WTC11 (cell line): ENCODE measurements at regions not wholly inside any gene's neighbourhood (a gene's known extent, or its start where the extent isn't known, plus 50 kb on each side); places are given as distances from the start of the nearest gene placed in this dataset.

Experiments used
- ATAC-seq: fragments of 200-7000 bp; cut with Tn5 transposase; 2 replicates; pipeline ENCODE4 v1.10.0; 2021; ENCODE audit warnings: mild to moderate bottlenecking, moderate library complexity
- CTCF ChIA-PET: fragments of 300-600 bp; sonication (Branson Sonifier 250); formaldehyde crosslinking; loops from one replicate; lab custom pipeline; 2021; ENCODE audit warnings: antibody characterized with exemption; lab: Charles Lee
- POLR2A ChIA-PET: fragments of 350-600 bp; sonication (Branson Sonifier 250); formaldehyde crosslinking; loops from one replicate; lab custom pipeline; 2021; ENCODE audit warnings: antibody characterized with exemption; lab: Charles Lee
- DNase-seq: peaks from one replicate; pipeline ENCODE4 v3.0.0; 2021; ENCODE audit warnings: low spot score
- H3K27ac Mint-ChIP-seq: 2 replicates; pipeline ENCODE4 v1.8.0; 2021; ENCODE audit warnings: mixed read lengths
- H3K27me3 Mint-ChIP-seq: 2 replicates; pipeline ENCODE4 v1.8.0; 2021; ENCODE audit warnings: low read depth, mild to moderate bottlenecking, moderate library complexity, mixed read lengths
- H3K36me3 Mint-ChIP-seq: 2 replicates; pipeline ENCODE4 v1.8.0; 2021; ENCODE audit warnings: mixed read lengths
- H3K4me1 Mint-ChIP-seq: 2 replicates; pipeline ENCODE4 v1.8.0; 2022; ENCODE audit warnings: mixed read lengths
- H3K4me3 Mint-ChIP-seq: 2 replicates; pipeline ENCODE4 v1.8.0; 2021; ENCODE audit warnings: mild to moderate bottlenecking, moderate library complexity, mixed read lengths
- H3K9me3 Mint-ChIP-seq: 2 replicates; pipeline ENCODE4 v1.8.0; 2021; ENCODE audit warnings: mixed read lengths
- AR ChIP-seq: fragments of 250-450 bp; sonication (Bioruptor Pico); IDR thresholded peaks from 2 replicates; pipeline ENCODE4 v1.9.0; 2021; ENCODE audit warnings: mild to moderate bottlenecking
- CREB1 ChIP-seq: sonication (generic); formaldehyde crosslinking; IDR thresholded peaks from 2 replicates; pipeline ENCODE4 v1.8.0; 2023; ENCODE audit warnings: mild to moderate bottlenecking, missing genetic modification reagents
- CREM ChIP-seq: sonication (generic); formaldehyde crosslinking; IDR thresholded peaks from 2 replicates; pipeline ENCODE4 v1.8.1; 2022; ENCODE audit warnings: mild to moderate bottlenecking, missing genetic modification reagents, moderate library complexity
- E2F1 ChIP-seq: sonication (generic); formaldehyde crosslinking; IDR thresholded peaks from 2 replicates; pipeline ENCODE4 v1.8.0; 2022; ENCODE audit warnings: mild to moderate bottlenecking, missing genetic modification reagents
- FOXJ3 ChIP-seq: sonication (generic); formaldehyde crosslinking; IDR thresholded peaks from 2 replicates; pipeline ENCODE4 v1.9.0; 2021; ENCODE audit warnings: missing genetic modification reagents, mild to moderate bottlenecking, borderline replicate concordance
- GABPB1 ChIP-seq: sonication (generic); formaldehyde crosslinking; IDR thresholded peaks from 2 replicates; pipeline ENCODE4 v1.8.1; 2023; ENCODE audit warnings: mild to moderate bottlenecking, missing genetic modification reagents
- HMGXB4 ChIP-seq: sonication (generic); formaldehyde crosslinking; IDR thresholded peaks from 2 replicates; pipeline ENCODE4 v1.8.1; 2023; ENCODE audit warnings: mild to moderate bottlenecking, moderate library complexity, missing genetic modification reagents
- NFE2L1 ChIP-seq: sonication (generic); formaldehyde crosslinking; IDR thresholded peaks from 2 replicates; pipeline ENCODE4 v1.8.1; 2023; ENCODE audit warnings: missing genetic modification reagents
- NR2C2 ChIP-seq: sonication (generic); formaldehyde crosslinking; IDR thresholded peaks from 2 replicates; pipeline ENCODE4 v1.8.0; 2022; ENCODE audit warnings: mild to moderate bottlenecking, missing genetic modification reagents
- PRDM15 ChIP-seq: sonication (generic); formaldehyde crosslinking; IDR thresholded peaks from 2 replicates; pipeline ENCODE4 v1.8.0; 2022; ENCODE audit warnings: missing genetic modification reagents
- PRRX2 ChIP-seq: fragments of 250-450 bp; sonication (Bioruptor Pico); IDR thresholded peaks from 2 replicates; pipeline ENCODE4 v1.8.0; 2021; ENCODE audit warnings: mild to moderate bottlenecking
- SMAD3 ChIP-seq: sonication (generic); formaldehyde crosslinking; IDR thresholded peaks from 2 replicates; pipeline ENCODE4 v1.8.0; 2022; ENCODE audit warnings: missing genetic modification reagents, mild to moderate bottlenecking, borderline replicate concordance
- ZBTB21 ChIP-seq: sonication (generic); formaldehyde crosslinking; IDR thresholded peaks from 2 replicates; pipeline ENCODE4 v1.8.1; 2023; ENCODE audit warnings: mild to moderate bottlenecking, missing genetic modification reagents, borderline replicate concordance
- ZNF317 ChIP-seq: sonication (generic); formaldehyde crosslinking; IDR thresholded peaks from 2 replicates; pipeline ENCODE4 v1.8.1; 2023; ENCODE audit warnings: low read depth, mild to moderate bottlenecking, moderate library complexity, missing genetic modification reagents, borderline replicate concordance
- ZNF532 ChIP-seq: fragments of 250-450 bp; sonication (Bioruptor Pico); IDR thresholded peaks from 2 replicates; pipeline ENCODE4 v1.9.0; 2021; ENCODE audit warnings: mild to moderate bottlenecking, borderline replicate concordance

- no peak for TF ChIP-seq CREB1
- TF ChIP-seq NR2C2 (CRISPR knock-in tag): no peak
- TF ChIP-seq GABPB1 (CRISPR knock-in tag): no peak
Measured at GRCh38 chr10:78591066-78591465, 477.7 kb upstream of the ZMIZ1 start (continued).

- no peak overlapping the region for H3K4me3 Mint-ChIP-seq
- peaks cover 9% of the 10 kb centered on the region for H3K9me3 Mint-ChIP-seq
- no peak overlapping the region for H3K27ac Mint-ChIP-seq
- no peaks in the 10 kb centered on the region for H3K36me3 Mint-ChIP-seq
- TF ChIP-seq ZBTB21 (CRISPR knock-in tag): no peak
- no peak for TF ChIP-seq HMGXB4 (CRISPR knock-in tag)
- no peak for DNase-seq
- H3K27me3 Mint-ChIP-seq: 0 out of 2 replicates have a peak, but pooled peaks cover 3% of the 10 kb centered on the region
- no peaks in the 10 kb centered on the region for H3K4me1 Mint-ChIP-seq
- ATAC-seq: no peak
- ChIA-PET CTCF (no interaction called here), POLR2A (no interaction called here)
Measured at GRCh38 chr10:78594559-78595268, 474.1 kb upstream of the ZMIZ1 start.

- Mint-ChIP-seq H3K4me3 (no peak overlapping the region), H3K4me1 (no peaks in the 10 kb centered on the region), H3K27me3 (peaks cover 5% of the 10 kb centered on the region; the same call in 1 of the 2 replicates), H3K36me3 (no peaks in the 10 kb centered on the region), H3K27ac (no peak overlapping the region)
- POLR2A ChIA-PET: no interaction called here
- no peak for DNase-seq
- ATAC-seq: no peak
- TF ChIP-seq ZNF317 (no peak), FOXJ3 (CRISPR knock-in tag) (no peak), CREM (CRISPR knock-in tag) (no peak), AR (CRISPR knock-in tag) (no peak), PRRX2 (CRISPR knock-in tag) (no peak), PRDM15 (CRISPR knock-in tag) (no peak), SMAD3 (CRISPR knock-in tag) (no peak), E2F1 (CRISPR knock-in tag) (no peak), NFE2L1 (CRISPR knock-in tag) (no peak), ZNF532 (CRISPR knock-in tag) (no peak), GABPB1 (CRISPR knock-in tag) (no peak)
- TF ChIP-seq, all 79 proteins: peak for 0
- CTCF ChIA-PET: no interaction called here
- peaks cover 4% of the 10 kb centered on the region for H3K9me3 Mint-ChIP-seq
Measured at GRCh38 chr10:78595269-78595619, 473.5 kb upstream of the ZMIZ1 start.
